ENCODE measurements at regions not wholly inside any gene's neighbourhood (a gene's known extent, or its start where the extent isn't known, plus 50 kb on each side); places are given as distances from the start of the nearest gene placed in this dataset.

DNA sequence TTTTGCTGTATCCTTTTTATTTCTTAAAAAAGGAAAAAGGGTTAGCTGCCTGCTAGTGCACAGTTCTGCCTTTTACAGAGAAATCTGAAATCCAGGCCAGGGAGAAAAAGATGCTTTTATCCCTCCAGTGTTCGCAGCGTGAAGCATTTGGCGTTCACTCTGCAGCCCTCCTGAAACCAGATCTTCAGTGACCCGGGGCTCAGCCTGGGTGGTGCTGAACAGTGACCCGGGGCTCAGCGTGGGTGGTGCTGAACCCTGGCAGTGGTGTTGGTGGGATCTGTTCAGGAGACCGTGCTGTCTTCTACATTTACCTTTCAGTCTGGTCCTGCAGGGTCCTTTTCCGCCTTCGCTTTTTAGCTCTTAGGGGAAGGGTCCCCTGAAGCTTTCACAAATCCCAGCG, 164.7 kb upstream of the KLF6 start:
- no peak overlapping the region for H3K4me3 ChIP-seq (ENCODE audit: low read depth, low read length)
- no peak for DNase-seq (ENCODE audit: low read depth)
- TF ChIP-seq, protein P1, sequence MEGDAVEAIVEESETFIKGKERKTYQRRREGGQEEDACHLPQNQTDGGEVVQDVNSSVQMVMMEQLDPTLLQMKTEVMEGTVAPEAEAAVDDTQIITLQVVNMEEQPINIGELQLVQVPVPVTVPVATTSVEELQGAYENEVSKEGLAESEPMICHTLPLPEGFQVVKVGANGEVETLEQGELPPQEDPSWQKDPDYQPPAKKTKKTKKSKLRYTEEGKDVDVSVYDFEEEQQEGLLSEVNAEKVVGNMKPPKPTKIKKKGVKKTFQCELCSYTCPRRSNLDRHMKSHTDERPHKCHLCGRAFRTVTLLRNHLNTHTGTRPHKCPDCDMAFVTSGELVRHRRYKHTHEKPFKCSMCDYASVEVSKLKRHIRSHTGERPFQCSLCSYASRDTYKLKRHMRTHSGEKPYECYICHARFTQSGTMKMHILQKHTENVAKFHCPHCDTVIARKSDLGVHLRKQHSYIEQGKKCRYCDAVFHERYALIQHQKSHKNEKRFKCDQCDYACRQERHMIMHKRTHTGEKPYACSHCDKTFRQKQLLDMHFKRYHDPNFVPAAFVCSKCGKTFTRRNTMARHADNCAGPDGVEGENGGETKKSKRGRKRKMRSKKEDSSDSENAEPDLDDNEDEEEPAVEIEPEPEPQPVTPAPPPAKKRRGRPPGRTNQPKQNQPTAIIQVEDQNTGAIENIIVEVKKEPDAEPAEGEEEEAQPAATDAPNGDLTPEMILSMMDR (conservative IDR thresholded peaks at IDR 0.05; ENCODE audit: low read depth, low read length) = no peak

DNA sequence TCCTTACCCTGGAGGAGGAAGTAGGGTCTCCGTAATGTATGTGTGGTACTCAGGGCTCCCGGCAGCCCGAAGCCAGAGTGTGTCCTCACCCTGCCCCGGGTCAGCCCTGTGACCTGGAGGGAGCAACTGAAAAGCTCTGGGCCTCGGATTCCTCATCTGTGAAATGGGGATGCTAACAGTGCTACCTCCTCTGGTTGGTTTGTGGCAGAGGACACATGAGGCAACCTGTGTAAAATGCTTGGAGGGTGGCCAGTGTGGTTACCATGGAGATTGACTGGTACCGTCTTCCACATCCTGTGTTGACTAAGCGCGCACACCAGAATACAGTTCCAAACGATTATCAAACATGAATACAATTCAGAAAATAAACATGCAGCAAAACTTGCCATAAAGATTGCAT, 163.8 kb upstream of the KLF6 start:
- peak; percentile 88 for DNase-seq (ENCODE audit: low read depth)
- H3K4me3 ChIP-seq (ENCODE audit: low read depth, low read length) = no peak overlapping the region
- TF ChIP-seq, protein P1 (conservative IDR thresholded peaks at IDR 0.05; ENCODE audit: low read depth, low read length) = no peak

DNA sequence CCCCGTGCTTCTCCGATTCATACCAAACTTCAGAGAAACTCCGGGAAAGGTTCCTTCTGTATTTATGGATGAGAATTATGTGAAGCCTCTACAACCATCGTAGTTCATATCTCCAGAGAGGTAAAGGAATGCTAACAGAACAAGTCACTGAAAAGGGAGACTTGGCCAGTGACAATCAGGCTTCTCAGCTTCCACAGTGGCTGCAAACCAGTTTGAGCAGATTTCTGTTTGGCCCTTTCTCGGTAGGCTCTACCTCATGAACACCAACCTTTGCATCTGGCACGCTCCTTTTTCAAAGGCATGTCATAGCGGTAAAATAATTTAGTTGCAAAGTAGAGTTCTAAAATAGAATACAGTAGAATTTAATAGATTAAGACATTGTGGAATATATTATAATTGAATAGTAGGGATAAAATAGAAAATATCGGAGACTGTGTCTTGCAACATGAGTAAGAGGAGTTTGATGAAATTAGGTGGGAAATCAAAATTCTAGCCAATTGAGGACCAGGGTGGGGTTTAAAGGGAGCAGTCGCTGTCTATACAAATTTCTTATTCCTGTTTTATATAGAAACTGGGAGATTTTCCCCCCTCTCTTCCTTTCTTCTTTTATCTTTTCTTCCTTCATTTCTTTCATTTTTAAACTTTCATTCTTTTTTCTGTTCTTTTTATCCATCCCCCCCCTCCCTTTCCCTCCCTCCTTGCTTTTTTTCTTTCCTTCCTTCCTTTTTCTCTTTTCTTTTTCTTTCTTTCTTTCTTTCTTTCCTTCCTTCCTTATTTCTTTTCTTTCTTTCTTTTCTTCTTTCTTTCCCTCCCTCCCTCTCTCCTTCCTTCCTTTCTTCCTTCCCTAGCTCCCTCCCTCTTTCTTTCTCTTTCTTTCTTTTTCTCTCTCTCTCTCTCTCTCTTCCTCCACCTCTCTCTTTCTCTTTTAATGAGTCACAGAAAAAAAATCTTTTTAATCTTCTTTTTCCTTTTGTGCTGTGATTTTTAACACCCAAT, 161.5 kb upstream of the KLF6 start:
- TF ChIP-seq, protein P1 (conservative IDR thresholded peaks at IDR 0.05; ENCODE audit: low read depth, low read length) = no peak
- H3K4me3 ChIP-seq (ENCODE audit: low read depth, low read length) = no peak overlapping the region
- DNase-seq (ENCODE audit: low read depth) = no peak

DNA sequence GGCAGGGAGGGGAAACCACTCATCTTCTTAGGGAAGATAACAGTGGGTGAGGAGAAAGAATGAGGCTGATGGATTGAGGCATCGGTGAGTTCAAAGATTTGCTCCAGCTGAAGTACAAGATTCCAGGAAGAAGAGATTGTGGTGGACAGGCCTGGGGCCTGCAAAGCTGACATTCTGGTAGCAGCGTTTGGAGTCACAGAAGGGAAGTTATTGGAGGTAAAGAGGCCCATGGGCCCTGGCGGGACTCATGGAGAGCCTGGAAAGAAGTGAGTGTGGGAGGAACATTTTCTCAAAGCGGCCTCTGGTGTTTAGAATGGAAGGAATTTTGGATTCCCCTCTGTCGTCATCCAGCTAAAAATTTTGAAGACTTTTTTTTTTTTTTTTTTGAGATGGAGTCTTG, 160.0 kb upstream of the KLF6 start:
- no peak for DNase-seq (ENCODE audit: low read depth)
- no peak overlapping the region for H3K4me3 ChIP-seq (ENCODE audit: low read depth, low read length)
- TF ChIP-seq, protein P1 (conservative IDR thresholded peaks at IDR 0.05; ENCODE audit: low read depth, low read length) = no peak

DNA sequence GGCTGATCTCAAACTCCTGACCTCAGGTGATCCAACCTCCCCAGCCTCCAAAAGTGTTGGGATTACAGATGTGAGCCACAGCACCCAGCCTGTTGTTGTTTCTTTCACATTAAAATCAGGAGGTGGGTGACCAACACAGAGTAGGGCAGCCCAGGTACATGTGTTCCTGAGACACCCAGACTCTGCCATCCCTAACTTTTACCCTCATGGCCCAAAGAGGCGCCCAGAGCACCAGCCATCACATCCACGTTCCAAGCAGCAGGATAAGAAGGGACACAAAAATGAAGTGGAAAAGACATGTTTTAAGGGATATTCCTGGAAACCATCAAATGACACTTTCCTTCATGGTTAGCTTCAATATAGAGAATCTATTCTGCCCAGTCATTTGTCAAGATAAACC, 159.6 kb upstream of the KLF6 start:
- TF ChIP-seq, protein P1 (conservative IDR thresholded peaks at IDR 0.05; ENCODE audit: low read depth, low read length) = no peak
- H3K4me3 ChIP-seq (ENCODE audit: low read depth, low read length) = no peak overlapping the region
- DNase-seq (ENCODE audit: low read depth) = no peak

DNA sequence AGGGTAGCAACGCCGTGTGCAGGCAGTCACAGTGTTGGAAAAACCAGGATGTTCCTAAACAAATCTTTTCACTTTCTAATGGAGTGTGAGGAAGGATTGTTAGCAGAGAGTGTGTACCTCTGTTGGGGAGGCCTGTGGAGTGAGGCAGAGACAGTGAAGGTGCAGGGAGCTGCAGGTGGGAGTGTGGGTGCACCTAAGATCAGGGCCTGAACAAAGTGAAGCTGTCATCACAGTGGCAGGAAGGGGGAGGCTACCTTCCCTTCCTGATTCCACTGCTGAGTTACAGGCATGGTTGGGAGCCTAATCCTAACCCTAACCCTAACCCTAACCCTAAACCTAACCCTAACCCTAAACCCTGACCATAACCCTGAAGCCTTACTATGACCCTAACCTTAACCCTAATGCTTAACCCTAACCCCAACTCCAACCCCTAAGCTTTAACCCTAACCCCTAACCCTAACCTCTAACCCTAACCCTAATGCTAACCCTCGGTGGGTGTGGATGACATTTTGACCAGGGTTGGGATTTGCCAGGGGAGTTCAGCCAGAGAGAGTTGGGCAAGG, 158.8 kb upstream of the KLF6 start:
- TF ChIP-seq, protein P1 (conservative IDR thresholded peaks at IDR 0.05; ENCODE audit: low read depth, low read length) = no peak
- H3K4me3 ChIP-seq (ENCODE audit: low read depth, low read length) = no peak overlapping the region
- DNase-seq (ENCODE audit: low read depth) = no peak
